Common myeloid progenitor, CD34-positive (primary cell): ENCODE measurements at regions not wholly inside any gene's neighbourhood (a gene's known extent, or its start where the extent isn't known, plus 50 kb on each side); places are given as distances from the start of the nearest gene placed in this dataset.

Experiments
- CTCF ChIA-PET: fragments of 350-600 bp; sonication (Branson Sonifier 250); formaldehyde crosslinking; loops from one replicate; lab custom pipeline; 2021; ENCODE audit warnings: antibody characterized with exemption; lab: Charles Lee
- POLR2A ChIA-PET: fragments of 350-600 bp; sonication (Branson Sonifier 250); formaldehyde crosslinking; loops from one replicate; lab custom pipeline; 2021; ENCODE audit warnings: antibody characterized with exemption; lab: Charles Lee
- DNase-seq, 3 donors: peaks; one replicate each; pipeline versions ENCODE4 v3.0.0 to v3.0.0-alpha.2; 2013
- H3K27ac ChIP-seq, 2 experiments: 1 replicate in 1 of 2; 2 replicates in 1 of 2; pipeline ENCODE4 v1.7.0; 2013; ENCODE audit warnings: inconsistent platforms in 2 of 2, low read length in 2 of 2, mild to moderate bottlenecking in 2 of 2, low read depth in 1 of 2, moderate library complexity in 1 of 2; ENCODE audit not compliant: severe bottlenecking in 2 of 2, insufficient read depth in 1 of 2, poor library complexity in 1 of 2
- H3K27me3 ChIP-seq, 5 experiments: replicated peaks in 2 of 5; 1 replicate in 3 of 5; 2 replicates in 2 of 5; pipeline versions ENCODE4 v1.6.1 to v1.7.0; 2013; ENCODE audit warnings: low read length in 4 of 5, mild to moderate bottlenecking in 2 of 5, moderate library complexity in 2 of 5, inconsistent platforms in 1 of 5; ENCODE audit not compliant: insufficient read depth in 5 of 5, control insufficient read depth in 4 of 5
- H3K36me3 ChIP-seq, 4 experiments: 1 replicate in 2 of 4; 2 replicates in 2 of 4; pipeline versions ENCODE4 v1.6.1 to v1.7.0; 2013; ENCODE audit warnings: low read length in 3 of 4, control low read depth in 1 of 4, mild to moderate bottlenecking in 1 of 4; ENCODE audit not compliant: control insufficient read depth in 4 of 4, insufficient read depth in 4 of 4
- H3K4me1 ChIP-seq, 4 experiments: 1 replicate in 3 of 4; 2 replicates in 1 of 4; pipeline versions ENCODE4 v1.6.1 to v1.7.1; 2013; ENCODE audit warnings: low read length in 3 of 4, mild to moderate bottlenecking in 3 of 4, control low read depth in 1 of 4, inconsistent platforms in 1 of 4, moderate library complexity in 1 of 4; ENCODE audit not compliant: control insufficient read depth in 4 of 4, insufficient read depth in 4 of 4; ENCODE audit errors: control extremely low read depth in 1 of 4
- H3K4me3 ChIP-seq, 7 experiments: 1 replicate in 4 of 7; 2 replicates in 3 of 7; pipeline versions ENCODE4 v1.5.1 to v1.7.0; 2013; ENCODE audit warnings: mild to moderate bottlenecking in 7 of 7, low read length in 6 of 7, moderate library complexity in 6 of 7, inconsistent platforms in 2 of 7, low read depth in 2 of 7, control low read depth in 1 of 7; ENCODE audit not compliant: insufficient read depth in 4 of 7, control insufficient read depth in 1 of 7; ENCODE audit errors: extremely low read depth in 1 of 7
- H3K9me3 ChIP-seq, 5 experiments: 1 replicate in 4 of 5; 2 replicates in 1 of 5; pipeline versions ENCODE4 v1.6.1 to v1.7.1; 2013; ENCODE audit warnings: low read length in 4 of 5, mild to moderate bottlenecking in 2 of 5, inconsistent platforms in 1 of 5, low read depth in 1 of 5, moderate library complexity in 1 of 5; ENCODE audit not compliant: control insufficient read depth in 4 of 5, insufficient read depth in 2 of 5; ENCODE audit errors: control extremely low read depth in 1 of 5
- WGBS: methylation state at CpG from one replicate; pipeline ENCODE4 v1.1.5; 2013; ENCODE audit not compliant: insufficient coverage; 5-methylcytosine and 5-hydroxymethylcytosine counted together

- ChIA-PET POLR2A (no interaction called here), CTCF (interaction anchor here (1.6 kb wide), 1 partner anchor 12 kb away, joined by 3 read pairs; no protein-coding TSS in a partner anchor)
- Histone ChIP-seq H3K4me3 (no peak overlapping the region), H3K9me3 (peaks cover 0 to 2% (median 0%) of the 10 kb centered on the region in 5 experiments), H3K27ac (no peak overlapping the region), H3K36me3 (no peaks in the 10 kb centered on the region), H3K4me1 (peaks cover 2 to 24% (median 12%) of the 10 kb centered on the region in 4 experiments), H3K27me3 (peaks cover 0 to 3% (median 0%) of the 10 kb centered on the region in 5 experiments)
- 98% methylated on average over 5 of the region's 6 CpGs for WGBS
- DNase-seq: no peak
These were observed 176.2 kb upstream of the GDF10 start for GRCh38 chr10:47123716-47124288.

- no peaks in the 10 kb centered on the region for H3K36me3 ChIP-seq
- DNase-seq: peak; percentile 47 to 83 (median 70)
- peaks cover 0 to 3% (median 0%) of the 10 kb centered on the region in 5 experiments for H3K27me3 ChIP-seq
- WGBS: 100% methylated on average over 1 of the region's 5 CpGs
- CTCF ChIA-PET: interaction anchor here (0.7 to 1.7 kb wide), 6 partner anchors 10 to 127 kb away, joined by 3 to 4 read pairs (median 3); no protein-coding TSS in a partner anchor
- H3K9me3 ChIP-seq: peaks cover 0 to 2% (median 0%) of the 10 kb centered on the region in 5 experiments
- POLR2A ChIA-PET: no interaction called here
- peaks cover 2 to 35% (median 15%) of the 10 kb centered on the region in 4 experiments for H3K4me1 ChIP-seq
- H3K4me3 ChIP-seq: peak overlapping the region in 2 of 7 experiments; percentile 22 to 64
- peak overlapping the region in 1 of 2 experiments; percentile 44 for H3K27ac ChIP-seq
These were observed 172.7 kb upstream of the GDF10 start for GRCh38 chr10:47127188-47127785.

- no peak overlapping the region for H3K27ac ChIP-seq
- H3K27me3 ChIP-seq: no peaks in the 10 kb centered on the region
- ChIA-PET POLR2A (no interaction called here), CTCF (no interaction called here)
- H3K4me1 ChIP-seq: peaks cover 2 to 42% (median 23%) of the 10 kb centered on the region in 4 experiments
- peak overlapping the region in 1 of 7 experiments; percentile 6 for H3K4me3 ChIP-seq
- no peaks in the 10 kb centered on the region for H3K9me3 ChIP-seq
- DNase-seq: peak in 2 of 3 donors; percentile 59 to 76
- no peaks in the 10 kb centered on the region for H3K36me3 ChIP-seq
These were observed 169.5 kb upstream of the GDF10 start for GRCh38 chr10:47130491-47130890.

- CTCF ChIA-PET: interaction anchor here (1.4 kb wide), 1 partner anchor 36 kb away, joined by 3 read pairs; no protein-coding TSS in a partner anchor
- Histone ChIP-seq H3K4me3 (no peak overlapping the region), H3K27me3 (no peaks in the 10 kb centered on the region), H3K9me3 (no peaks in the 10 kb centered on the region), H3K4me1 (peaks cover 0 to 18% (median 11%) of the 10 kb centered on the region in 4 experiments), H3K36me3 (no peaks in the 10 kb centered on the region), H3K27ac (no peak overlapping the region)
- DNase-seq: peak; percentile 22 to 73 (median 63)
- POLR2A ChIA-PET: no interaction called here
- 51% methylated on average over 6 of the region's 6 CpGs for WGBS
These were observed 166.0 kb upstream of the GDF10 start for GRCh38 chr10:47133871-47134570.

GRCh38 chr10:47136866-47137265 is 163.1 kb upstream of the GDF10 start:
- POLR2A ChIA-PET: no interaction called here
- no peak for DNase-seq
- H3K27me3 ChIP-seq: no peaks in the 10 kb centered on the region
- no peaks in the 10 kb centered on the region for H3K9me3 ChIP-seq
- H3K4me1 ChIP-seq: peaks cover 0 to 9% (median 7%) of the 10 kb centered on the region in 4 experiments
- CTCF ChIA-PET: interaction anchor here (1.2 to 1.4 kb wide), 2 partner anchors 9 to 175 kb away, joined by 3 read pairs; no protein-coding TSS in a partner anchor
- no peak overlapping the region for H3K27ac ChIP-seq
- H3K4me3 ChIP-seq: no peak overlapping the region
- no peaks in the 10 kb centered on the region for H3K36me3 ChIP-seq
- WGBS: 100% methylated on average over 3 of the region's 3 CpGs

- Histone ChIP-seq H3K9me3 (no peaks in the 10 kb centered on the region), H3K27ac (no peak overlapping the region), H3K4me3 (no peak overlapping the region), H3K4me1 (peaks cover 0 to 9% (median 7%) of the 10 kb centered on the region in 4 experiments), H3K27me3 (no peaks in the 10 kb centered on the region), H3K36me3 (no peaks in the 10 kb centered on the region)
- no peak for DNase-seq
- ChIA-PET CTCF (interaction anchor here (1.2 to 1.4 kb wide), 2 partner anchors 10 to 175 kb away, joined by 3 read pairs; no protein-coding TSS in a partner anchor), POLR2A (no interaction called here)
- WGBS: 100% methylated on average over 2 of the region's 5 CpGs
These were observed 162.6 kb upstream of the GDF10 start for GRCh38 chr10:47137311-47137851.
